OCI-LY3 (cell line): ENCODE measurements at regions not wholly inside any gene's neighbourhood (a gene's known extent, or its start where the extent isn't known, plus 50 kb on each side); places are given as distances from the start of the nearest gene placed in this dataset.

Experiments used
- CTCF ChIP-seq: fragments of 200-600, 300-600 bp; sonication (generic); IDR thresholded peaks from 2 replicates; pipeline ENCODE4 v1.5.1; 2014; ENCODE audit warnings: antibody characterized with exemption, low read length, low read depth
- EZH2phosphoT487 ChIP-seq: fragments of 200-600 bp; shearing (Covaris generic); IDR thresholded peaks from 2 replicates; pipeline ENCODE4 v1.6.1; 2018; ENCODE audit warnings: antibody characterized with exemption, mixed run types, low read depth

- TF ChIP-seq CTCF (no peak), EZH2phosphoT487 (no peak)
Measured at GRCh38 chr3:177771780-177772179, 574.5 kb upstream of the TBL1XR1 start.
